T1000 (cell line): ENCODE measurements at regions not wholly inside any gene's neighbourhood (a gene's known extent, or its start where the extent isn't known, plus 50 kb on each side); places are given as distances from the start of the nearest gene placed in this dataset.

Experiments used
- DNase-seq: peaks from one replicate; lab custom pipeline; 2025; ENCODE audit warnings: mixed read lengths; lab: John Stamatoyannopoulos, UW

DNA sequence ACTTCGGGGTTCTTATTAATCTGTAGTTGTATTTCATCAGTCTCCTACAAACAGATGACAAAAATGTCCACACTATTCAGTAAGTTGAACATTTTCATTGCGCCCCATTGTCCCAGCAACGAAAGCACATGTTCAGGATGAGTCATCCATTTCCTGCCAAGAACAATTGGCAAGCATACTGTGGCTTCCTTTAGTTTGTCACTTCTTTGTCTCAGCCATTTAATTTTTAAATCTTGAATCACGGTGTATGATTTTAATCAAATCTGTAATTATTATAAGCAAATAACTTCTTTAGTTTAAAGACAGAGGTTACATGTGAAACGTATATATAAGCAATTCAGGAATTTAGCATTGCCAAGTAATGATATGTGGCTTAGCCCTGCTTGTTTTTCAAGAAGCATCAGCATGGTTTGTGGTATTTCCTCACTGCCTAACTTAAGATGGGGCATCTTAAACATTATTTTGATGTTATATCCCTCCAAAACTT is 211.3 kb upstream of the KRR1 start:
- no peak for DNase-seq

DNA sequence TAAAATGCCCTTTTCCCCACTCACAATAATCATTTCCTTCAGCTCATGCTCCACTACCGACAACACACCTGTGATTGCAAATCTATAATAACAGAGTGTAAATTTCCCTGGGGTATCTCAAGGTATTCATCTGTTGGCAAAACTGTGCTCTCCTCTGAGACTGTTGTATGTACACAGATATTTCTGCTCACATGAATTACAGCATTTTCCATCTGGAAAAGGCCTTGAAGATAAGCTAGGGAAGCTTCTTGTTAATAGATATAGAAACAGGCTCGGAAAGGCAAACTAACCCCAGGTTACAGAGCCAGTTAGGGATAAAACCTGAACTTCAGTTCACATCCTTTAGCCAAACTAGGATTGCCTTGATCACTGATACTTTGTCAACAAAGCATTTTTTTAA is 210.4 kb upstream of the KRR1 start:
- no peak for DNase-seq

DNA sequence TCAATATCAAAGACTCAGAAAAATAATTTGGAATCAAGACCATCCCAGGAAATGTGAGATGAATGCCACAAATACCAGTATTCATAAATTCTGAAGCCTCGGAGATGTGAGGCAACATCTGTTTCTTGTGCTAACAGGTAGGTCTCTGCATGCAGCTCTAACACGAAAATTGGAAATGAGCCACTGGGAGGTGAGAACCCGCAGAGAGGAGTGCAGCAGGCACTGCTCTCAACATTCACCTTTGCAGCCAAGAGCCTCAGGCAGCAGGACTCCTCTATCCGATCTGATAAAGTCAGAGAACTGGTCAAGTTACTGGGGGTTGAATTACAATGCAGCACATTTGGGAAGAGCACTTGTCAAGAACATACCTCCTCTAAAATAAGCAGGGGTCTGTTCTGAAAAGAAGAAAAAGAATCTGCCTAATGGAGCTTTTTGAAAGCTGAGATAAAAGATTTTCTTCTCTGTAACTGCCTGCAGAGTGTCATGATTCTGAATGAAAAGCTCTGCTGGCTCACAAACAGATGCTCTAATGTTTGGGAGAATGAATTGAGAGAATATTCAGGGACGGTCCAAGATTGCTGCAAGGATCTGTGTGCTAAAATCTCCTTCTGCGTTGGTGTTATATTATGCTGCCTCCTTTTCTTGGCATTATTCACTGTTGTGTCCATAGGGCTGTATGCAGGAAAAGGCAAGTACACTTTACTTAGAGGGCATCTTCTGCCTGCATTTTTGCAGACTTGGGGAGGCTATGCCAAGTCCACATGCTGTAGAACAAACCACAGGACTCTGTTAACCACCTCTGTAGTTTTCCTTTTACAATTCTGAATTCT is 209.6 kb upstream of the KRR1 start:
- DNase-seq, result no peak

DNA sequence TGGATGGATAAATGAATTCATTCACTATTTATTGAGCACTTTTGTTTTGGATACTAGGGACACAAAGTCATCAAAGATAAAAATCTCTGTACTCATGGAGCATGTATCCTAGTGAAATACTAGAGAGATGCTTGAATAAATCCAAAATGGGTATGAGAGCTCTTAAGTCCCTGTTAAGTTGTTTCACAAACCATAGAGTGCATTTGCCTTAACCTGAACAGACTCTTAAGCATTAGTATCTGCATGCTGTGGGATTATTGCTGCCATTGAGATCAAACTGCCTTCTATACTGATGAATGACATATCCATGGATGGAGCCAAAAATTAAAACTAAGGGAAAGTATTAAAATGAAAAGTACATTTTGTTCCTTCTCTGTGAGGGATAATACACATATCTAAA is 206.5 kb upstream of the KRR1 start:
- DNase-seq, result no peak

DNA sequence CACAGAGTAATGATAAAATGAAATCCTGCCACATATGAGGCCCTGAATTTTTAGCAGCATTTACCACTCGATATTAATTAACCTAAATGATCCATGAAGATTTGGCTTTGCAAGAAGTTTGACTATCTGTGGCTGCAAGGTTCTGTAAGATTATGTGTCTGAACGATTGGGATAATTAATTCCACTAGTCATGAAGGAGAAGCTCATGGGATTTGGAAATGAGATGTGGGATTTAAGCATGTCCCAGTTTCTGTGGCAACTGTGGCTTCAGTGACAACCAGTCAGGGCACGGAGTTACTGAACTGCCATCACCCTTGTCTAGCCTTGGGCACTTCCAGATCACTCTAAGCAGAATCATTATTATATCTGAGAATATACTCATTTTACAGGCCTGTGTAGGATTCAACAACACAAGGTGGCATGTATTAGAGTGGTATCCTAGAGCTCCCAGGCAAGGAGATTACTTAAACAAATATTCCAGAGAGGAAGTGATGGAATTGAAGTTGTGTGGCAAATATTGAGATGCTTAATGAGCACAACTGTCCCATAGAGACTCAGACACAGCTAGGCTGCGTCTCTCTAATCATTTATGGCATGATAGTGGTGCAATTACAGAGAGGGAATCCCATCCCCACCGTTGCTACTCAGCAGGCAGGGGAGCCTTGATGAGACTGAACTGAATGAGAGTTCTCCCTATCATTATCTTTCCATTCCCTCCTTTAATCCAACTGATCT is 205.0 kb upstream of the KRR1 start:
- DNase-seq, result no peak

DNA sequence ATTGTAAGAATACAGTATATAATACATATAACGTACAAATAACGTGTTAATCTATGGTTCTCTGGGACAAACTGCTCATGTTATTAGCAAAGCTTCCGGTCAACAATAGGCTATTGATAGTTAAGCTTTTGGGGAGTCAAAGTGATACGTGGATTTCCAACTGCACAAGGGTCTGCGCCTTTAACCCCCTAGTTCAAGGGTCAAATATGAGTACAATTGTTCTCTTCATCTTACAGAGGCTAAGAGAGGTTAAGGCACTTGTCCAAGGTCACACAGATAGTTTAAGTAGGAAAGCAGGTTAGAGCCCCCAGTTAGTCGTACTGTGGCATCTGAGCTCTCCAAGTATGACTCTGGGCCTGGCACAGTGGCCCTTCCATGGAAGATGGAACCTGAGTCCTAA is 204.3 kb upstream of the KRR1 start:
- DNase-seq, result no peak

DNA sequence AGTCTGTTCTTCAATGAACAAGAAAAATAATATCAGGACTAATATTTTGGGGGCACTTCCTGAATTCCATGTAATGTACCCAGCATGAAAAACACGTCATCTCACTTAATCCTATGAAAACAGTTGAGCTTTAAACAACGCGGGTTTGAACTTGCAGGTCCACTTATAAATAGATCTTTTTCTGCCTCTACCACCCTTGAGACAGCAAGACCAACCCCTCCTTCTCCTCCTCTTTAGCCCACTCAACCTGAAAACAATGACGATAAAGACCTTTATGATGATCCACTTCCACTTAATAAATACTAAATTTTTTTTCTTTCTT is 203.9 kb upstream of the KRR1 start:
- DNase-seq, result no peak

DNA sequence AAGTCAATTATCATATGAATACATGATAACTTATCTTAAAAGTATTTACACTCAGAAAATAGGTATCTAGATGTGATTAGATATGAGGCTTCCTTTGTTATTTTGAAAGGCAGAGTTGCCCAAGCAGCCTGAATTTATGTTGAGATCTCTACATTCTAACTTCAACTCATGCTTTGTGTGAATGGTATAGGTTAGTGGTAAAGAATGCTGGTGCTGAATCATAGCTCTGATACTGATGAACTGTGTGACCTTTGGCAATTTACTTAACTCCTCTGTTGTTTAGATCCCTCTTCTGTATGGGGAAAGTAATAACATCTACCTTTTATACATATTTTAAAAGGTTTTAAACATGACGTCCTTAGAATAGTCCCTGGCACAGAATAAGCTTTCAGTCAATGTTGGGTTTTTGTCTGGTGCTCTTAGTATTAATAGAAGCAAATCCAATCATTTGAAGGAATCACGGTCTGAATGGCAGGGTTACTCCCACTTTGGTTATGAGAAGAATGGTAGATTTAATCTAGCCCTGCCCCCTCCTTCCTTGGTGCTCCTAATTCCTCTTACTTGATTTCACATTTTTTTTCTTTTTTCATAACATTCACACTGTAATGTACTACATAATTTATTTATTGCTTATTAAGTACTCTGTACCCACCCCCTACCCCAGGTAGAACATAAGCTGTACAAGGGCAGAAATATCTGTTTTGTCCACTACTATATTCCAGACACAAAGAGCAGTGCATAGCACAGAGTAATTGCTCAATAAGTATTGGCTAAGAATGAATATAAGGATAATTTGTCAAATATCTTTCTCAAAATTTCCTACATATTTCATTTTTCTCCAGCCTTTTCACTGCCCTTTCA is 203.3 kb upstream of the KRR1 start:
- DNase-seq, result no peak

DNA sequence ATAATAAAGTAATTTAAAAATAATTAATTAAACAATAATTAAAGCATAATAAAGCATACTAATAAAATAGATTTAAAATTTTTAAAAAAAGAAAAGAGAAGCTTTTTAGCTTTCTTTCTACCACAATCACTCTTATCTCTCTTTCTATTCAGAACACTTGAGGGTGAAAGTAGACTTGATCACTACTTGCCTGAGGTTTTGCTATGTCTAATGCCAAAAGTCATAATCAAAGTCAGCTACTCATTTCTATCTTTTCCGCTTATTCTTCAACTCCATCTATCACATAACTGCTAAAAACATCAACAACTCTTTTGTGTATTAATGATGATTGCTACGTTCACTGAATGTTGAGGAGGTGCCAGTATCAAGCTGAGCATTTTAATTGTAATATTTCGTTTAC is 202.0 kb upstream of the KRR1 start:
- no peak for DNase-seq

DNA sequence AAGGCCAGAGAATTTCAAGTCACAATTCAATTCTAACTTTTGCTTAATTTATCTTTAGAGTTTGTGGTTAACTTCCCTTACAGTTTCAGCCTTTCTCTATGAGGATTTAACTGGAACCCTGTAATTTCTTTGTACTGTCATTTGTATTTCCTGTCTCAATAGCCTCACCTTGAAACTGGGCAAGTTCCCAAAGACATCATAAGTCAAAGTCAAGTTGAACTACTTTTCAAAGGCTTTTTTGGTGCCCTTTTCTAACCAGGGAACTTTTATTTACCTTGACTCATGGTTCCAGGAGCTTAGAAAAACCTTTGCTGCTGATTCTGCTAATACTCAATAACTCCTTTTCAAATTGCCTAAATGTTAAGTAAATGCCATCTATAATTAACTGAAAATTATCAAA is 200.8 kb upstream of the KRR1 start:
- no peak for DNase-seq

DNA sequence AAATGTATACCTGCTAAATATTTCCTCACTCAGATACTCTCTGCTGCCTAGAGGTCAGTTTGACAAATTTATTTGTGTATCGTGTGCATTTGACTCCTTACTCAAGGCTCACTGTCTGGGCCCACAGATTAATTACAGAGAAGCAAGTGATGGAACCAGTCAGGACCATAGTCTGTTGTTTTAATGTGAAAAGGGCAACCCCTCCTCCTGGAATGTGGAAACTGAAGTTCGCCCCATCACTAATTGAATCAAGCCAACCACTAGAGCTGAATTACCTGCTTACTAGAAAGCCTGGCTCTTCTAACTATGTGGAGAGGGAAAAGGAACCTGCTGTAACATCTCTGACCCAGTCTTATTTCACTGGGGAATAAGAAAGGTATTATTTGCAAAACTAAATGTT is 199.9 kb upstream of the KRR1 start:
- DNase-seq, result no peak

DNA sequence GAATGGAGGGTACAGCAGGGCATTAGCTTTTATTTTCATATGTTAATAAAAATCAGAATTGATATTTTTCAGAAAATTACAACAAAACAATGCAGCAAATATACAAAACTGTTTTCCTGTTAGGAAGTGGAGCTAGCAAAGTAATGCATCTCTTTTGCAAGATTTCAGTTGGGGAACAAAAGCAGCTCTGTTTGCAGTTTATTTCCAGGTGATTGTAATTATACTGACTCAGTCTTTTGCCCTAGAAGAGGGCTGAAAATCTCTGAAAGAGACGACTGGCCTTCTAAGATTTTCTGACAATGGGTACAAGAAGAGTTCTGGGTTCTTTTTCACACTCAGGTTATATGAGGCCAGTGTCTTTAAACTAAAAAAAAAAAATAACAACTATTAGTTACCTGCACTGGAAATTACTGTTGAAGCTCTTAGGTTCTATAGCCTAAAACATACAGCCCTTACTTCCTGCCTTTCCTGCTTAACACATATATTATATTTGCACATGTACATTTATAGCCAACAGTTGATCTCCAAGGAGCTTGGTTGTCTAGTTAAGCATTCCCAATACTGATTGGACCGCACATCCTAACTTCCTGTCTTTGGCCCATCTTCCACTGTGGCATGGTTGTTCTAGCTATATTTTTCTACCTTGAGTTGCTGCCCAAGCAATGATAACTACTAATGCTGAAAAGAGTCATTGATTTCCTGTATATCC is 199.1 kb upstream of the KRR1 start:
- no peak for DNase-seq

DNA sequence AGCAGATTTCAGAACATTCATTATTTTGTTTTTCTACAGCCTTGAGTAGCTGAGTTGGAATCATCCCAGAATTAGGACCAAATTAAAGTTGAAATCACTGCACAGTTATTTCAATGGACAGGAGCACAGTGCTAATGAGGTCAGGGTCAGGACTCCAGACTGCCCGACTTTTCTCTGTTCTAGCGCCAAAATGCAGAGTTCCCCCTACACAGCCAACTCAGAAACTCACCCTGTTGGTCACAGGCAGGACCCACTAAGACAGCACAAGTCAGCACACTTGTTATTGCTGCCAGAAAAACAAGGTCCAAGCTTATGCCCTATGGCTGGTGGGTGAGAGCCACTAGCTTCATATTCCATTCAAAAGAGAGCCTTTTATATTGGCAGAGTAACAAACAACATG is 198.1 kb upstream of the KRR1 start:
- DNase-seq, result no peak

DNA sequence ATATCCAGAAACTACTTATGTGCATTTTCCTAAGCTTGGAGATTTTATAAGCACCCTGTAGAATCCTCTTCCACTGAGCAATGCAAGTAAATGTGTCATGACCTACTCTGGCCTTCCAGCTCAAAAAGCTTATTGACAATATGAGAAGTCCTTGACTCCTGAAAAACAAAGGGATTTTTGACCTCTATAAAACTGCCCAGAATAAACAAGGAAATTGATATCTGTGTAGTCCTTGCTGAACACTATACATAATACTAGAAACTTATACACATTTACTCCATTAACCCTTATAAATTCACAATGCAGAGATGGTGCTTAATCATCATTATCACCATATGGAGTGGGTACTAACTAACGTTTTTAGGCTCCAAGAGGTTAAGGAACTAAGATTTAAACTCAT is 197.4 kb upstream of the KRR1 start:
- no peak for DNase-seq

DNA sequence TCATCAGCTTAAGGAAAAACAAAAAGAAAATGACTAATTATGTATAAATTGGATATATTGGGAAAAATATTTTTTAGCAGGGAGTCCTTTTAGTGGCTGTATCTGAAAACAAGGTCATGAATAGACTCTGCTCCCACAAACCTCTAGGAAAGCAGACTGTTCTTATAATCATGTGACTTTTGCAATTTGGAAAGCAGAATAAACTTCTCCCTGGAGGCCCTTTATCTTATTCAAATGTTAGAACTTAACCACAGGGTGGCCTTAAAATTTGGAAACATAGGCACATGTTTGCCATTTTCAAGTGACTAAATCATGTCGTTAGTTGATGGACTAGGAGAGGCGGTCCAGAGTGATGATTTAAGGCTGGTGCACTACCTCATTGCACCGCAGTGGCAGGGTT is 196.6 kb upstream of the KRR1 start:
- no peak for DNase-seq

DNA sequence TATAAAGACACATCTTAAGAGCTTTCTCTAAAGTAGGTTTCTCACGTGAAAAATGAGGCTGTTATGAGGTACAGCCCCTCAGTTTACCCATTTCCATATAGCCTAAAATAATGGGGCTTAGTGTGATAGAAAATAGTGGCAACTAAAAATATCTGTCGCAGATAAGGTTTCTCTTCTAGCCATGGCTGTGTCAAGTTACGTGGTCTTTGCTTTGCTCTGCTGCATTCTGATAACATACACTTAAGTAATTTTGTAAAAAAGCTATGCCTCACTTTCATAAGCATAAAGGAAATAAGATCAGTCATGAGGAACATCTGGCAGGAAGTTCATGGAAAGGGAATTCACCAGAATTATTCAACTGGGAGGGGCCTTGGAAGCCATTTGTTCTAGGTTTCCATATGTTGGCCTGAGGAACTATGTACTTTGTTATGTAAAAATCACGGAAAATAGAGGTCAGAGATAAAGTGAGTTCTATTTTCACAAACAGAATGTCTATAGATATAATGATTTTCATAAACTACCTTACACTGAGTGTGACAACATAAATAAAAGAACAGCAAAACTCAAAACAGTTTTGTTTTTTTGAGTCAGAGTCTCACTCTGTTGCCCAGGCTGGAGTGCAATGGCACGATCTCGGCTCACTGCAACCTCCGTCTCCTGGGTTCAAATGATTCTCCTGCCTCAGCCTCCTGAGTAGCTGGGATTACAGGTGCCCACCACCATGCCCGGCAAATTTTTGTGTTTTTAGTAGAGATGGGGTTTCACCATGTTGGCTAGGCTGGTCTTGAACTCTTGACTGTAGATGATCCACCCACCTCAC is 195.6 kb upstream of the KRR1 start:
- DNase-seq, result no peak

DNA sequence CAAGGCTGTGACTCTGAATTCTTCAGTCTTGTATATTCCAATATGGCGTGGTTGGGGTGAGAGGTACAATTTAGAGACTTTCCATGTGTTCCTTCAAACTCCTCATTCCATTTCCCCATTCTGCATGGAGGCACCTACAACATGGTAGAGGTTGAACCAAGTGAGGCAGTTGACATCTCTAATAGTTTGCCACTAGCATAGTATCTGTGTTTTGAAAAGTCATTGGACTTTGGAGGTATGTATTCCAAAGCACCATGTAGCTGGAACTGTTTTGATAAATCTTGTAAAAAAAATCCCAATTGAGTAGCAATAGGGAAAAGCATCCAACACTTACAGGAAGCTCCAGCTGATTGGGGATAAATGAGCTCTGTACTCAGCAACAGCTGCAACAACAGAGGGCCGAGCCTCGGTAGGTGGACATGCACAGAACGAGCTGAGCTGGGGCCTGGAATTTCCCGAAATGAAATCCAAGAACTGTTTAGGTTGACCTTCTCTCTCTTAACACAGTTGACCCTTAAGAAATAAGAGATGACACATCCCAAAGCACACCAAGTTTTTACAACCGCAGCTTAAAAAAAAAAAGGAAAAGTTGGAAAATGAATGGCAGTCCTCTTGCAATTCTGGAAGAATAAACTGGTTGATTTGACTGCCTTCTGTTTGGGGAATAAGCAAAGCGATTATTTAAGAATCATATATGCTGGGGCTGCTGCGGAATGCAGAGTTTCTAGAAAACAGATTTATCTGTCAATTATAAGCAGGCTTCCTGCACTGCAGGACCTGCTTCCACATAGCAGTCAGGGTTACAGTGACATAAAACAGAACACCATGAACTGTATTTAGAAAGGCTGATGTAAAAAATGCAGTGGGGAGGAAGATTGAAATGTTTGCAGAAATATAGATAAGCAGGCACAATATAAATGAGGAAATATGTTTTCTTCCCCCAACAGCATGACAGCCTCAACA is 194.6 kb upstream of the KRR1 start:
- DNase-seq, result peak; percentile 47

DNA sequence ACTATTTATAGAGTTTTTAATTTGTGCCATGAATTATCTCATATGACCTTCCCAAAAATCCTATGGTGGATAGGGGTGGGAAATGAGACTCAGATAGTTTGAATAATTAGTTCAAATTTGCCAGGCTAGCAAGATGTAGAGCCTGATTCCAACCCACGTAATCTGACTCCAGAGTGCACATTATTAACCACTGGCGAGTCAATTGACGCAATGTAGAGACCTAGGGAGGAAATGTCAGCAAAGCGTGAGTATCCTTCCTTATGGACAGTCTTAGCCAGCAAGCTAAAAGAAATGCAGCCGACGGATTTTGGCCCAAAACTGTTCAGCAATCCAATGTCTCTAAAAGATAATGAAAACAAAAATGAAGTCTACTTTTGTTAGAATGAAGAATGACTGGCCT is 193.3 kb upstream of the KRR1 start:
- DNase-seq, result no peak

DNA sequence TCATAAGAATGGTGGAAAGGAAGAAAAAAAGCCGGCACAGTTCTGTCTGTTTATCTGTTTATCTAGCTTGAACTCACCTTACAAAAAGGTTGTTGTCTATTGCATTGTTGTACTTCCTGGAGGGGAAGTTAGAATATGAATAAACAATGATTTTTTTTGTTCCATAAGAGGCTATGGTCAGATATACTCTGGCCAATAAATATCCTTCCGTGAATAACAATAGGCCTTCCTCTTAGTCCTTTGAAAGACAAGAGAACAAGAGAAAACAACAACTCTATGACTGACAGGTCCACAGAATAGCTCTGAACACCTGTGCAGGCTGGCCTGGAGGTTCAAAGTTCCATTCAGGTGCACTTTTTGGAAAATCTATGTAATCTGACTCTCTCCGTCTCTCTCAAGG is 192.8 kb upstream of the KRR1 start:
- DNase-seq, result no peak

DNA sequence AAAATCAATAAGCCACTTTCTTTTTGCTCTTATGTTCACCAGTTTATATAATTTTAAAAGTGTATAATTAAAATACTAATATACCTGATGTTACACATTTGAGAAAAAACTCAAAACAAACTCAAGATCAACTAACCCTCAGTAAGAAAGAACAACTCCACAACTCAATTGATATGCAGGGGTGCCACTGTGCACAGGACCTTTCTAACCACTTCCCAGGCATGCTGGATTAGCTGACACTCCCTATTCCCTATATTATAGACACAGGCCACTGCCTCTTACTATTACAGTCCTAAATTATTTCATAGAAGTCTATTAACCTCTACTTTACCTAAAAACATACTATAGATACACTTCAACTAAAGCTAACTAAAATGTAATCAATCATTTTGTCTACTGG is 191.7 kb upstream of the KRR1 start:
- DNase-seq, result no peak
